ENCODE measurements at regions not wholly inside any gene's neighbourhood (a gene's known extent, or its start where the extent isn't known, plus 50 kb on each side); places are given as distances from the start of the nearest gene placed in this dataset.

DNA sequence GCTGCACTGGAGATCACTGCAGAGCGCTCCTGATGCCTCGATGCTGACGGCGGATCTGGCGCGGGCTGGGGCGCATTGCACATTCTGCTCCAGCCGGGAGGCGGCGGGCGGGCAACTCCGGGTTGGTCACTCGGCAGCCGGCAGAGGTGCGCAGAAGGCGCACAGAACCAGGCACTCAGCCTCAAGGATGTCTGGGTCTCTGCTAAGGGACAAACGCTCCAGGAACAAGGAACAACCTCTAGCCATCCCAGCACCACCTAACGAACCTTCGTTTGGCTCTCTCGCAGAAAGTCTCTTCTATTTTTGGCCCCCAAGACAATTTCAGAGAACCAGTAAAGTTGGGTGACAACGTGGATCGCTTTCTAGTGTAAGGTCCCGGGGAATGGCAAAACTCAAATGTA, 254.6 kb downstream of the OTUD1 start:
- TF ChIP-seq, protein P1, sequence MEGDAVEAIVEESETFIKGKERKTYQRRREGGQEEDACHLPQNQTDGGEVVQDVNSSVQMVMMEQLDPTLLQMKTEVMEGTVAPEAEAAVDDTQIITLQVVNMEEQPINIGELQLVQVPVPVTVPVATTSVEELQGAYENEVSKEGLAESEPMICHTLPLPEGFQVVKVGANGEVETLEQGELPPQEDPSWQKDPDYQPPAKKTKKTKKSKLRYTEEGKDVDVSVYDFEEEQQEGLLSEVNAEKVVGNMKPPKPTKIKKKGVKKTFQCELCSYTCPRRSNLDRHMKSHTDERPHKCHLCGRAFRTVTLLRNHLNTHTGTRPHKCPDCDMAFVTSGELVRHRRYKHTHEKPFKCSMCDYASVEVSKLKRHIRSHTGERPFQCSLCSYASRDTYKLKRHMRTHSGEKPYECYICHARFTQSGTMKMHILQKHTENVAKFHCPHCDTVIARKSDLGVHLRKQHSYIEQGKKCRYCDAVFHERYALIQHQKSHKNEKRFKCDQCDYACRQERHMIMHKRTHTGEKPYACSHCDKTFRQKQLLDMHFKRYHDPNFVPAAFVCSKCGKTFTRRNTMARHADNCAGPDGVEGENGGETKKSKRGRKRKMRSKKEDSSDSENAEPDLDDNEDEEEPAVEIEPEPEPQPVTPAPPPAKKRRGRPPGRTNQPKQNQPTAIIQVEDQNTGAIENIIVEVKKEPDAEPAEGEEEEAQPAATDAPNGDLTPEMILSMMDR (conservative IDR thresholded peaks at IDR 0.05 in 1 of 2, IDR thresholded peaks at IDR 0.05 in 1 of 2; ENCODE audit: low read depth in 1 of 2, low read length in 2 of 2) = no peak
- no peak for TF ChIP-seq EZH2 (IDR thresholded peaks at IDR 0.05; ENCODE audit: low read length, missing control alignments)
